Breast epithelium (tissue), 3 donors: ENCODE measurements at regions not wholly inside any gene's neighbourhood (a gene's known extent, or its start where the extent isn't known, plus 50 kb on each side); places are given as distances from the start of the nearest gene placed in this dataset.

ENCODE experiments used
- POLR2A ChIP-seq: fragments of 450-650 bp; IDR thresholded peaks from one replicate; pipeline ENCODE4 v1.6.1; 2016; ENCODE audit warnings: antibody characterized with exemption, mild to moderate bottlenecking, moderate library complexity
- POLR2AphosphoS5 ChIP-seq, 3 donors: sonication (generic); formaldehyde crosslinking; IDR thresholded peaks; one replicate each; pipeline ENCODE4 v1.6.1; 2017; ENCODE audit warnings: antibody characterized with exemption in 3 of 3
- TF ChIP-seq, protein P1 (sequence below), 3 donors: fragments of 450-650 bp; IDR thresholded peaks; one replicate each; pipeline ENCODE4 v1.5.1; 2016 to 2017; ENCODE audit warnings: antibody characterized with exemption in 3 of 3, mild to moderate bottlenecking in 3 of 3, moderate library complexity in 3 of 3

DNA sequence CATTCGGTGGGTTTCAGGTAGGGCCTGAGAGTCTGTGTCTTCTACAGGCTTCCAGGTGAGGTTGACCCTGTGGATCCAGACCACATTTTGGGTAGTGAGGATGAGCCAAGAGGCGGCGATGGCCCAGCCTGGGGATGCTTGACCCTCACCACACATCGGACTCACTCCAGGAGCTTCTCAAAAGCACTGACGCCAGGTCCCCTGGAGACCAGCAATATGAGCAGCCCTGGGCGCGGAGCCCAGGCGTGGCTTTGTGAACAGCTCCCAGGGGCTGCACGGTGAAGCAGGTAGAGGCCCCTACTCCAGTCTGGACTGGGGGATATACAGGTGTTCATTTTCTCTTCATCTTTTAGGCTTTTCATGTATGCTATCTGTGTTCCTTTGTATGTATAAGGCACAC is 139.7 kb upstream of the PCBD1 start:
- TF ChIP-seq, protein P1, sequence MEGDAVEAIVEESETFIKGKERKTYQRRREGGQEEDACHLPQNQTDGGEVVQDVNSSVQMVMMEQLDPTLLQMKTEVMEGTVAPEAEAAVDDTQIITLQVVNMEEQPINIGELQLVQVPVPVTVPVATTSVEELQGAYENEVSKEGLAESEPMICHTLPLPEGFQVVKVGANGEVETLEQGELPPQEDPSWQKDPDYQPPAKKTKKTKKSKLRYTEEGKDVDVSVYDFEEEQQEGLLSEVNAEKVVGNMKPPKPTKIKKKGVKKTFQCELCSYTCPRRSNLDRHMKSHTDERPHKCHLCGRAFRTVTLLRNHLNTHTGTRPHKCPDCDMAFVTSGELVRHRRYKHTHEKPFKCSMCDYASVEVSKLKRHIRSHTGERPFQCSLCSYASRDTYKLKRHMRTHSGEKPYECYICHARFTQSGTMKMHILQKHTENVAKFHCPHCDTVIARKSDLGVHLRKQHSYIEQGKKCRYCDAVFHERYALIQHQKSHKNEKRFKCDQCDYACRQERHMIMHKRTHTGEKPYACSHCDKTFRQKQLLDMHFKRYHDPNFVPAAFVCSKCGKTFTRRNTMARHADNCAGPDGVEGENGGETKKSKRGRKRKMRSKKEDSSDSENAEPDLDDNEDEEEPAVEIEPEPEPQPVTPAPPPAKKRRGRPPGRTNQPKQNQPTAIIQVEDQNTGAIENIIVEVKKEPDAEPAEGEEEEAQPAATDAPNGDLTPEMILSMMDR (IDR thresholded peaks at IDR 0.05): no peak
- TF ChIP-seq POLR2AphosphoS5 (IDR thresholded peaks at IDR 0.05) (no peak), POLR2A (no peak)
